Suprapubic skin (tissue), 4 donors: ENCODE measurements at regions not wholly inside any gene's neighbourhood (a gene's known extent, or its start where the extent isn't known, plus 50 kb on each side); places are given as distances from the start of the nearest gene placed in this dataset.

Experiments used
- CTCF ChIP-seq, 2 donors: fragments of 200-600 bp in 1 of 2; fragments of 450-650 bp in 1 of 2; sonication (generic) in 1 of 2; IDR thresholded peaks; one replicate each; pipeline ENCODE4 v1.5.1; 2016 to 2019; ENCODE audit warnings: antibody characterized with exemption in 2 of 2, mild to moderate bottlenecking in 1 of 2, moderate library complexity in 1 of 2
- POLR2A ChIP-seq, 2 donors: fragments of 450-650 bp; IDR thresholded peaks; one replicate each; pipeline ENCODE4 v1.6.1; 2017; ENCODE audit warnings: antibody characterized with exemption in 2 of 2, mild to moderate bottlenecking in 2 of 2, moderate library complexity in 2 of 2
- POLR2AphosphoS5 ChIP-seq, 3 donors: sonication (generic); formaldehyde crosslinking; IDR thresholded peaks; one replicate each; pipeline ENCODE4 v1.6.1; 2017; ENCODE audit warnings: antibody characterized with exemption in 3 of 3

DNA sequence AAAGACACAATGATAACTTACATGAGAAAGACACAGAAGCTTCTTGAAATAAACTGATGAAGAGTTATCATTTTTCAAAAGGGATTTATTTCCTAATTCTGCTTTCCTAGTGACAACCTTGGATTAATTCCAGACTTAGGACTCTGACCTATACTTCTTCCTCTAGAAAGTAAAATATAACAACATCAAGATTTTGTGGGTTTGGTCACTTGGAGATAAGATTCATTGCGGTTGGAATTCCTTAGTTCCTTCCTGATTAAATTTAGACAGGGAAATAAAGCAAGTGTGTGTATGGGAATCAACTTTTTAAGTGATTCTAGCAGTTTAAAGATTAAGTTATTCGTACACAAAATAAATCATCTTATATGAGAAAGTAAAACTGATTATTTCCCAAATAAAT is 208.4 kb upstream of the CCDC150 start:
- TF ChIP-seq CTCF (IDR thresholded peaks at IDR 0.05) = no peak
- TF ChIP-seq POLR2A (IDR thresholded peaks at IDR 0.05) = no peak
- TF ChIP-seq POLR2AphosphoS5 (IDR thresholded peaks at IDR 0.05) = no peak
